K562 (cell line): ENCODE measurements at regions not wholly inside any gene's neighbourhood (a gene's known extent, or its start where the extent isn't known, plus 50 kb on each side); places are given as distances from the start of the nearest gene placed in this dataset.

Experiments
- ATAC-seq: fragments of 200-7000 bp; cut with Tn5 transposase; 3 replicates; pipeline ENCODE4 v1.9.1; 2020; ENCODE audit warnings: moderate library complexity
- BruUV-seq: library from RNA; stranded (reverse); fragments of 400-500 nt; replicated peaks from 2 replicates; lab custom pipeline; 2021; lab: Mats Ljungman, UMichigan
- CTCF ChIA-PET: fragments of 300-600 bp; formaldehyde crosslinking; extraction: SDS; loops from one replicate; lab custom pipeline; 2021; ENCODE audit warnings: low intra/inter-chr PET ratio; lab: Yijun Ruan, JAX
- POLR2A ChIA-PET: fragments of 300-600, 350-650 bp; sonication (Branson Sonifier 250); formaldehyde crosslinking; extraction: SDS; loops from one replicate; lab custom pipeline; 2021; ENCODE audit warnings: antibody characterized with exemption, inconsistent platforms; lab: Yijun Ruan, JAX
- DNase-seq, 4 experiments: peaks; one replicate each; pipeline versions ENCODE4 v3.0.0 to v3.0.0-alpha.2; 2011 to 2018; ENCODE audit warnings: low spot score in 3 of 4, mixed read lengths in 3 of 4; ENCODE audit errors: extremely low read depth in 1 of 4
- FAIRE-seq: peaks from 2 replicates; lab custom pipeline; 2011; peaks lifted over from hg19 to GRCh38; lab: Jason Lieb, UNC
- H2AFZ ChIP-seq: 2 replicates; pipeline ENCODE4 v1.6.0; 2011; ENCODE audit warnings: low read depth, low read length, control low read depth, inconsistent platforms
- H3K27ac ChIP-seq: fragments of 200-600 bp; 3 replicates; pipeline ENCODE4 v1.8.0; 2011; ENCODE audit warnings: low read depth, mild to moderate bottlenecking, control low read depth, inconsistent platforms, low read length, moderate library complexity, mixed read lengths; ENCODE audit errors: extremely low read depth
- H3K27me3 ChIP-seq, 2 experiments: fragments of 300-600 bp in 1 of 2; 2 replicates in 1 of 2; 3 replicates in 1 of 2; pipeline versions ENCODE4 v1.6.0 to v1.8.0; 2011; ENCODE audit warnings: inconsistent platforms in 2 of 2, low read length in 2 of 2, mild to moderate bottlenecking in 1 of 2, mixed read lengths in 1 of 2, moderate library complexity in 1 of 2; ENCODE audit not compliant: control insufficient read depth in 2 of 2, insufficient read depth in 2 of 2
- H3K36me3 ChIP-seq: fragments of 300-600 bp; 3 replicates; pipeline ENCODE4 v1.8.0; 2011; ENCODE audit warnings: mild to moderate bottlenecking, low read length, inconsistent platforms; ENCODE audit not compliant: control insufficient read depth, insufficient read depth
- H3K4me1 ChIP-seq, 2 experiments: fragments of 200-600 bp in 1 of 2; replicated peaks in 1 of 2; 2 replicates in 1 of 2; 3 replicates in 1 of 2; pipeline versions ENCODE4 v1.5.1 to v1.8.0; 2011; ENCODE audit warnings: inconsistent platforms in 2 of 2, low read length in 2 of 2, mild to moderate bottlenecking in 1 of 2, mixed read lengths in 1 of 2, moderate library complexity in 1 of 2; ENCODE audit not compliant: control insufficient read depth in 2 of 2, insufficient read depth in 2 of 2
- H3K4me2 ChIP-seq: 2 replicates; pipeline ENCODE4 v1.6.1; 2011; ENCODE audit warnings: low read length, control low read depth, inconsistent platforms, mixed read lengths; ENCODE audit not compliant: insufficient read depth
- H3K4me3 ChIP-seq: fragments of 200-600 bp; sonication (generic), shearing (Covaris generic); 2 replicates; pipeline ENCODE4 v1.5.1; 2016; ENCODE audit warnings: control low read depth, inconsistent platforms
- H3K79me2 ChIP-seq: fragments of 200-600 bp; 3 replicates; pipeline ENCODE4 v1.8.0; 2011; ENCODE audit warnings: low read length, inconsistent platforms; ENCODE audit not compliant: control insufficient read depth, insufficient read depth
- H3K9ac ChIP-seq, 2 experiments: 2 replicates each; pipeline versions ENCODE4 v1.6.0 to v1.6.1; 2011; ENCODE audit warnings: low read depth in 2 of 2, low read length in 2 of 2, control low read depth in 1 of 2, inconsistent platforms in 1 of 2, mild to moderate bottlenecking in 1 of 2, mixed read lengths in 1 of 2; ENCODE audit not compliant: insufficient read depth in 1 of 2
- H3K9me1 ChIP-seq: one replicate; pipeline ENCODE4 v1.6.0; 2011; ENCODE audit warnings: inconsistent platforms, mild to moderate bottlenecking, low read length, moderate library complexity; ENCODE audit not compliant: control insufficient read depth, insufficient read depth
- H3K9me3 ChIP-seq: replicated peaks from 2 replicates; pipeline ENCODE4 v1.5.1; 2011; ENCODE audit warnings: low read depth, low read length, inconsistent platforms; ENCODE audit not compliant: control insufficient read depth, insufficient read depth
- H4K20me1 ChIP-seq: replicated peaks from 2 replicates; pipeline ENCODE4 v1.6.1; 2011; ENCODE audit warnings: low read length, inconsistent platforms, mixed read lengths; ENCODE audit not compliant: control insufficient read depth, insufficient read depth
- CREBBP ChIP-seq: IDR thresholded peaks from one replicate; pipeline ENCODE4 v1.6.1; 2012; ENCODE audit warnings: low read depth, mild to moderate bottlenecking, control low read depth, inconsistent platforms, low read length
- DEAF1 ChIP-seq: fragments of 450-650 bp; formaldehyde crosslinking; IDR thresholded peaks from 2 replicates; pipeline ENCODE4 v1.4.0; 2020; ENCODE audit warnings: mild to moderate bottlenecking, moderate library complexity
- HES1 ChIP-seq: fragments of 450-650 bp; IDR thresholded peaks from 2 replicates; pipeline ENCODE4 v1.6.1; 2016; ENCODE audit warnings: low read depth, mild to moderate bottlenecking, moderate library complexity
- JUNB ChIP-seq: fragments of 450-650 bp; formaldehyde crosslinking; conservative IDR thresholded peaks from 2 replicates; pipeline ENCODE4 v1.4.0; 2020; ENCODE audit warnings: mild to moderate bottlenecking
- KAT2B ChIP-seq: IDR thresholded peaks from one replicate; pipeline ENCODE4 v1.6.1; 2012; ENCODE audit warnings: low read depth, mild to moderate bottlenecking, control low read depth, inconsistent platforms, low read length, moderate library complexity
- KHSRP ChIP-seq: fragments of 450-650 bp; IDR thresholded peaks from 2 replicates; pipeline ENCODE4 v1.6.1; 2017
- LARP7 ChIP-seq: fragments of 450-650 bp; IDR thresholded peaks from 2 replicates; pipeline ENCODE4 v1.6.1; 2016
- NFXL1 ChIP-seq: fragments of 450-650 bp; formaldehyde crosslinking; IDR thresholded peaks from 2 replicates; pipeline ENCODE4 v1.4.0; 2021; ENCODE audit warnings: mild to moderate bottlenecking
- SIN3A ChIP-seq, 2 experiments: fragments of 150-350 bp in 1 of 2; IDR thresholded peaks; 2 replicates each; pipeline ENCODE4 v1.6.1; 2011 to 2016; ENCODE audit warnings: borderline replicate concordance in 2 of 2, low read depth in 2 of 2, low read length in 2 of 2, mild to moderate bottlenecking in 2 of 2, moderate library complexity in 2 of 2; ENCODE audit not compliant: control insufficient read depth in 1 of 2
- ZNF146 ChIP-seq: IDR thresholded peaks from one replicate; pipeline ENCODE4 v1.6.1; 2018; ENCODE audit warnings: missing compliant biosample characterization; ENCODE audit not compliant: unreplicated experiment
- ZNF707 ChIP-seq: fragments of 250-450 bp; sonication (Bioruptor Pico); conservative IDR thresholded peaks from 2 replicates; pipeline ENCODE4 v1.8.0; 2022; ENCODE audit warnings: inconsistent platforms, mild to moderate bottlenecking, moderate library complexity
- ZSCAN32 ChIP-seq: fragments of 450-650 bp; formaldehyde crosslinking; IDR thresholded peaks from 2 replicates; pipeline ENCODE4 v1.4.0; 2020; ENCODE audit warnings: mild to moderate bottlenecking, moderate library complexity
- WGBS: fragments of 100-300 bp; shearing (Covaris generic); methylation state at CpG from one replicate; pipeline ENCODE4 v1.1.6; 2016; ENCODE audit warnings: low coverage, mixed read lengths; ENCODE audit not compliant: insufficient coverage; ENCODE audit errors: missing lambda C conversion rate; 5-methylcytosine and 5-hydroxymethylcytosine counted together
- in situ Hi-C: fragments of 300-500 bp; cut with MboI; formaldehyde crosslinking; loops from 4 replicates; pipeline ENCODE4 v1.15.0; 2018; ENCODE audit warnings: inconsistent platforms, mixed read lengths
- intact Hi-C: fragments of 100-400 bp; cut with micrococcal nuclease; formaldehyde crosslinking; loops from 2 replicates; pipeline ENCODE4 v1.14.2; 2022

- FAIRE-seq (no peak), DNase-seq (no peak), ATAC-seq (no peak)
- Histone ChIP-seq H3K9me1 (no peaks in the 10 kb centered on the region), H3K27me3 (peaks cover 0 to 24% of the 10 kb centered on the region in 2 experiments; a peak in 2 of 5 replicates), H3K4me1 (no peaks in the 10 kb centered on the region), H3K36me3 (no peaks in the 10 kb centered on the region), H3K4me3 (no peak overlapping the region), H3K27ac (no peak overlapping the region), H3K9ac (no peak overlapping the region), H3K4me2 (no peak overlapping the region), H2AFZ (no peak overlapping the region), H3K79me2 (no peaks in the 10 kb centered on the region), H3K9me3 (no peaks in the 10 kb centered on the region), H4K20me1 (no peaks in the 10 kb centered on the region)
- ChIA-PET POLR2A (interaction anchor here (0.7 kb wide), 1 partner anchor 385 kb away, joined by 3 read pairs; no protein-coding TSS in a partner anchor), CTCF (no interaction called here)
- in situ Hi-C loops (no loop called here), intact Hi-C loops (no loop called here)
- no TSS peak for BruUV-seq
- 0% methylated on average over 4 of the region's 4 CpGs for WGBS
- TF ChIP-seq ZNF146 (CRISPR knock-in tag): no peak
- no peak for TF ChIP-seq ZNF707
- TF ChIP-seq JUNB: no peak
- TF ChIP-seq KHSRP: no peak
- no peak for TF ChIP-seq SIN3A (IDR thresholded peaks at IDR 0.05; ENCODE audit: borderline replicate concordance in 2 of 2, control insufficient read depth in 1 of 2, low read depth in 2 of 2, low read length in 2 of 2)
- no peak for TF ChIP-seq CREBBP
- no peak for TF ChIP-seq KAT2B
- TF ChIP-seq DEAF1: no peak
- no peak for TF ChIP-seq ZSCAN32 (CRISPR knock-in tag)
- TF ChIP-seq NFXL1 (CRISPR knock-in tag): no peak
- TF ChIP-seq HES1: no peak
- TF ChIP-seq LARP7: no peak
These were observed 97.9 kb upstream of the SYT13 start for GRCh38 chr11:45384016-45384415.
